Lung (tissue), 11 donors: ENCODE measurements at regions not wholly inside any gene's neighbourhood (a gene's known extent, or its start where the extent isn't known, plus 50 kb on each side); places are given as distances from the start of the nearest gene placed in this dataset.

Experiments
- ATAC-seq: fragments of 200-7000 bp; cut with Tn5 transposase; one replicate; pipeline ENCODE4 v1.9.1; 2020; ENCODE audit warnings: moderate number of reproducible peaks; ENCODE audit not compliant: insufficient read depth, low FRiP score
- DNase-seq, 3 donors: peaks; one replicate each; pipeline ENCODE4 v3.0.0-alpha.2; 2013 to 2017
- H3K27ac ChIP-seq, 2 donors: one replicate each; pipeline ENCODE4 v1.5.1; 2013; ENCODE audit warnings: mild to moderate bottlenecking in 2 of 2, moderate library complexity in 2 of 2, control low read depth in 1 of 2, inconsistent platforms in 1 of 2, low read depth in 1 of 2, low read length in 1 of 2
- H3K27me3 ChIP-seq, 3 donors: one replicate each; pipeline ENCODE4 v1.5.1; 2013; ENCODE audit warnings: low read length in 2 of 3; ENCODE audit not compliant: control insufficient read depth in 3 of 3, insufficient read depth in 3 of 3
- H3K36me3 ChIP-seq, 4 donors: one replicate each; pipeline ENCODE4 v1.5.1; 2013; ENCODE audit warnings: low read length in 4 of 4, mild to moderate bottlenecking in 1 of 4, moderate library complexity in 1 of 4; ENCODE audit not compliant: control insufficient read depth in 4 of 4, insufficient read depth in 4 of 4
- H3K4me1 ChIP-seq, 5 donors: one replicate each; pipeline ENCODE4 v1.5.1; 2013; ENCODE audit warnings: low read length in 5 of 5, mild to moderate bottlenecking in 2 of 5, moderate library complexity in 1 of 5; ENCODE audit not compliant: control insufficient read depth in 5 of 5, insufficient read depth in 5 of 5
- H3K4me3 ChIP-seq: one replicate; pipeline ENCODE4 v1.5.1; 2013; ENCODE audit warnings: mild to moderate bottlenecking, control low read depth, moderate library complexity
- H3K9ac ChIP-seq, 2 donors: one replicate each; pipeline ENCODE4 v1.5.1; 2013; ENCODE audit warnings: low read length in 2 of 2, control low read depth in 1 of 2; ENCODE audit not compliant: insufficient read depth in 1 of 2
- H3K9me3 ChIP-seq, 4 donors: one replicate each; pipeline ENCODE4 v1.5.1; 2013; ENCODE audit warnings: low read length in 3 of 4, mild to moderate bottlenecking in 1 of 4, moderate library complexity in 1 of 4; ENCODE audit not compliant: control insufficient read depth in 4 of 4, insufficient read depth in 3 of 4
- CTCF ChIP-seq: IDR thresholded peaks from 2 replicates; pipeline ENCODE4 v1.5.1; 2012; ENCODE audit warnings: mild to moderate bottlenecking; ENCODE audit errors: control extremely low read depth, extremely low read depth
- WGBS, 2 donors: extraction: QIAGEN DNeasy Blood & Tissue Kit; methylation state at CpG; one replicate each; pipeline ENCODE4 v1.1.7; 2013; 5-methylcytosine and 5-hydroxymethylcytosine counted together
- donor health status: control.
- donor health status: control.
- donor health status: Bipolar disorder and iron deficiency.
- donor health status: healthy.
- donor health status: DM: yes; HTN: yes; CAD: no.

GRCh38 chr7:133180717-133181116, 72.2 kb upstream of the EXOC4 start:
- no peak overlapping the region for H3K9ac ChIP-seq
- H3K9me3 ChIP-seq = no peaks in the 10 kb centered on the region
- no peaks in the 10 kb centered on the region for H3K36me3 ChIP-seq
- no peak for ATAC-seq
- no peak overlapping the region for H3K27ac ChIP-seq
- 86 to 87% methylated on average over 4 of the region's 4 CpGs for WGBS, 2 donors
- no peak for DNase-seq
- H3K4me3 ChIP-seq = no peak overlapping the region
- TF ChIP-seq CTCF = no peak
- no peaks in the 10 kb centered on the region for H3K27me3 ChIP-seq
- peaks cover 0 to 2% (median 0%) of the 10 kb centered on the region in 5 donors for H3K4me1 ChIP-seq

- Histone ChIP-seq H3K9ac (no peak overlapping the region), H3K36me3 (no peaks in the 10 kb centered on the region), H3K4me1 (peaks cover 0 to 2% (median 0%) of the 10 kb centered on the region in 5 donors), H3K9me3 (peaks cover 0 to 2% (median 0%) of the 10 kb centered on the region in 4 donors), H3K27ac (no peak overlapping the region), H3K27me3 (no peaks in the 10 kb centered on the region), H3K4me3 (no peak overlapping the region)
- ATAC-seq = no peak
- DNase-seq = no peak
- WGBS, 2 donors = 87 to 90% methylated on average over 10 of the region's 10 CpGs
- TF ChIP-seq CTCF = no peak
These were observed 69.7 kb upstream of the EXOC4 start for GRCh38 chr7:133183042-133183794.

GRCh38 chr7:133183969-133184368, 68.9 kb upstream of the EXOC4 start:
- no peak for ATAC-seq
- H3K4me1 ChIP-seq = peaks cover 0 to 2% (median 0%) of the 10 kb centered on the region in 5 donors
- H3K27ac ChIP-seq = no peak overlapping the region
- peaks cover 0 to 2% (median 0%) of the 10 kb centered on the region in 4 donors for H3K9me3 ChIP-seq
- WGBS, 2 donors = 62 to 75% methylated on average over 2 of the region's 2 CpGs
- H3K4me3 ChIP-seq = no peak overlapping the region
- no peak overlapping the region for H3K9ac ChIP-seq
- no peak for DNase-seq
- H3K27me3 ChIP-seq = no peaks in the 10 kb centered on the region
- no peaks in the 10 kb centered on the region for H3K36me3 ChIP-seq
- no peak for TF ChIP-seq CTCF
